ENCODE measurements at regions not wholly inside any gene's neighbourhood (a gene's known extent, or its start where the extent isn't known, plus 50 kb on each side); places are given as distances from the start of the nearest gene placed in this dataset.

DNA sequence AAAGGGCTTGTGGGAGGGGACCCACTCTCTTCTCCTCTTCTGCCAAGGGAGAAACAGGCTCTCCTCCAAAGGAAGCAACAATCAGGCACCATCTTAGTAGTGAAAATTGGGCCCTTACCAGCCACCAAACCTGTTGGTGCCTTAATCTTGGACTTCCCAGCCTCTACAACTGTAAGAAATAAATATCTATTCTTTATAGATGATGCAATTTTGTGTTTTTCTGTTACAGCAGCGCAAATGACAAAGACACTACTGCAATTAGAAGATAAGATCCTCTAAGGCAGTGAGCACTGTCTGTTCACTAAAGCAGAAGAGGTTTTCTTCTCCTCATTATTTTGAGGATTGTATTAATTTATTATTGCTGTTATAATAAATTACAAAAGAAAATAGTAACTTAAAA is 691.4 kb upstream of the CCDC179 start:
- no peak for DNase-seq (ENCODE audit: low read depth)
- H3K4me3 ChIP-seq (ENCODE audit: low read length) = no peak overlapping the region
- TF ChIP-seq, protein P1, sequence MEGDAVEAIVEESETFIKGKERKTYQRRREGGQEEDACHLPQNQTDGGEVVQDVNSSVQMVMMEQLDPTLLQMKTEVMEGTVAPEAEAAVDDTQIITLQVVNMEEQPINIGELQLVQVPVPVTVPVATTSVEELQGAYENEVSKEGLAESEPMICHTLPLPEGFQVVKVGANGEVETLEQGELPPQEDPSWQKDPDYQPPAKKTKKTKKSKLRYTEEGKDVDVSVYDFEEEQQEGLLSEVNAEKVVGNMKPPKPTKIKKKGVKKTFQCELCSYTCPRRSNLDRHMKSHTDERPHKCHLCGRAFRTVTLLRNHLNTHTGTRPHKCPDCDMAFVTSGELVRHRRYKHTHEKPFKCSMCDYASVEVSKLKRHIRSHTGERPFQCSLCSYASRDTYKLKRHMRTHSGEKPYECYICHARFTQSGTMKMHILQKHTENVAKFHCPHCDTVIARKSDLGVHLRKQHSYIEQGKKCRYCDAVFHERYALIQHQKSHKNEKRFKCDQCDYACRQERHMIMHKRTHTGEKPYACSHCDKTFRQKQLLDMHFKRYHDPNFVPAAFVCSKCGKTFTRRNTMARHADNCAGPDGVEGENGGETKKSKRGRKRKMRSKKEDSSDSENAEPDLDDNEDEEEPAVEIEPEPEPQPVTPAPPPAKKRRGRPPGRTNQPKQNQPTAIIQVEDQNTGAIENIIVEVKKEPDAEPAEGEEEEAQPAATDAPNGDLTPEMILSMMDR (conservative IDR thresholded peaks at IDR 0.05; ENCODE audit: low read depth, low read length) = no peak

DNA sequence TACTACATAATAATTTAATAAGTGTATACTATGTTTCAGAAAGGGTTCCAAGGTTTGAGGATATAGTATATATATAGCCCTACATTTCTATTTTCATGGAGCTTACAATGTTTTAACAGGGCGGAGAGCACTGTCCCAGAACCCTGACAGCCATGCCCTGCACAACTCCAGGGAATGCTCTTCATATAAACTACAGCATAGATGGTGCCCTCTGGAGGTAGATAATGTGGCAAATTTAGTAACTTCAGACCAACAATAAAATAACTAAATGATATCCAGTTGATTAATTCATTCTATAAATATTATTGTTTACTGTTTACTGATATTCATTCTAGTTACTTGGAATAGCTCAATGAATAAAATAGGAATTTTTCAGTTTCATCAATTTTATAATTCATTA is 693.7 kb upstream of the CCDC179 start:
- no peak for DNase-seq (ENCODE audit: low read depth)
- TF ChIP-seq, protein P1 (conservative IDR thresholded peaks at IDR 0.05; ENCODE audit: low read depth, low read length) = no peak
- H3K4me3 ChIP-seq (ENCODE audit: low read length) = no peak overlapping the region

DNA sequence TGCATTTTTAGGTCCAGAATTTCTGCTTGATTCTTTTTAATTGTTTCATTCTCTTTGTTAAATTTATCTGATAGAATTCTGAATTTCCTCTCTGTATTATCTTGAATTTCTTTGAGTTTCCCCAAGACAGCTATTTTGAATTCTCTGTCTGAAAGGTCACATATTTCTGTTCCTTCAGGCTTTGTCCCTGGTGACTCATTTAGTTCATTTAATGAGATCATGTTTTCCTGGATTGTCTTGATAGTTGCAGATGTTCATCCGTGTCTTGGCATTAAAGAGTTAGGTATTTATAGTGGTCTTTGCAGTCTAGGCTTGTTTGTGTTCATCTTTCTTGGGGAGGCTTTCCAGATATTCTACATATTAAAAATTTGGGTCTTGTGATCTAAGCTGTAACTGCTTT is 694.8 kb upstream of the CCDC179 start:
- DNase-seq (ENCODE audit: low read depth) = no peak
- no peak overlapping the region for H3K4me3 ChIP-seq (ENCODE audit: low read length)
- TF ChIP-seq, protein P1 (conservative IDR thresholded peaks at IDR 0.05; ENCODE audit: low read depth, low read length) = no peak

DNA sequence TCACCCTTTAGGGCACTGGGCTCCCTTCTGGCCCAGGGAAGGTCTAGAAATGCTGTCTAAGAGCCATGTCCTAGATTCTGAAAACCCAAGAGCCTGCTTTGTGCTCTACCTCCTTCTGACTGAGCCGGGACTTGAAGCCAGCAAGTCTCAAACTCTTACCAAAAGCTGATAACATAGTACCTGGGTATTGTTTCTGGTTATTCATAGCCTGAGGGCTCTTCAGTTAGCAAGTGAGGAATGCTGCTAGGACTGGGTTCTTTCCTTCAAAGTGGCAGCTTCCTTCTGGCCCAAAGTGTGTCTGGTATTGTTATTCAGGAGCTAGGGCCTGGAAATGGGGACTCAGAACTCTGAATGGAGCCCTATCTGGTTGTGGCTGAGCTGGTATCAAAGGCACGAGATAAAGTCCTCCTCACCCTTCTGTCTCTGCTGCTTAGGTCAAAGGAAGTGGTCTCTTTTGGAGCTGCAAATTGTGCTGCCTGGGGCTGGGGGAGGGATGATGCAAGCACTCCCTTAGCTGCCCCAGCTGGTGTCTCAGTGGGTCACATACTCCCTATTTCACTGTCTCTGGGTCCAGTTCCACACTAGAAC is 696.0 kb upstream of the CCDC179 start:
- TF ChIP-seq, protein P1 (conservative IDR thresholded peaks at IDR 0.05; ENCODE audit: low read depth, low read length) = no peak
- DNase-seq (ENCODE audit: low read depth) = no peak
- H3K4me3 ChIP-seq (ENCODE audit: low read length) = no peak overlapping the region

DNA sequence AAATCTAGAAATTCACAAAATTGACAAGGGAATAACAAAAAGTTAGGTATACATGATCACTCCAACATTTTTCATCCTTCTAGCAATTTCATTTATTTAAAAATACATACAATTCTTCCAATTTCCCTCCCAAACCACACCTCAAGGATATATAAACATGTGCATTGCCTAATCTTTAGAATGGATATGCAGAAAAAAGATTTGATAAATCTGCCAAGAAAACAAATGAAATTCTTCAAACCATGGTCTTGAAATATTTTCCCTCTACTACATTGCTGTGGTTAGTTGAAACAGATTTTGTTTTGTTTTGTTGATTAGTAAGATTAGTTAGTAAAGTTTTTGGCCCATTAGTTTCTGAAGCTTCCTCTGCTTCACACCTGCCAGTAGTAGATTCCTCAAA is 703.3 kb upstream of the CCDC179 start:
- TF ChIP-seq, protein P1 (conservative IDR thresholded peaks at IDR 0.05; ENCODE audit: low read depth, low read length) = no peak
- DNase-seq (ENCODE audit: low read depth) = no peak
- H3K4me3 ChIP-seq (ENCODE audit: low read length) = no peak overlapping the region

DNA sequence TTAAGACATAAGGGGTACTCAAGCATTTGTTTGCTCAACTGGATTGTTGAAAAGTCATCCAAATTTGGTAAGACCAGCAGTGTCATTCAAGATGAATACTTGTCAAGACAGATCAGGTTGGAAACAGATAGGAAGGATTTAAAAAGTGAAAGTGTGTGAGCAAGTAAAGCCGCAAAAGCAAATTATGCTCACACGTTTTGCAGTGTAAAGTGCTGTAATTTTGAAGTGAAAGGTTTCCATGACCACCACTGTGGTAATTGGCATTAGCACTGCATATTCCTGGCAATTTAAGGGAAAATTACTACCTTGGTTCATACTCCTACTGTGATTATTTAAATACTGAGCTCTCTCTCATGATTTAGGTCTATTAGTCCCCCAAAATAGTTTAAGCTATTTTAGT is 704.1 kb upstream of the CCDC179 start:
- no peak overlapping the region for H3K4me3 ChIP-seq (ENCODE audit: low read length)
- TF ChIP-seq, protein P1 (conservative IDR thresholded peaks at IDR 0.05; ENCODE audit: low read depth, low read length) = no peak
- DNase-seq (ENCODE audit: low read depth) = no peak

DNA sequence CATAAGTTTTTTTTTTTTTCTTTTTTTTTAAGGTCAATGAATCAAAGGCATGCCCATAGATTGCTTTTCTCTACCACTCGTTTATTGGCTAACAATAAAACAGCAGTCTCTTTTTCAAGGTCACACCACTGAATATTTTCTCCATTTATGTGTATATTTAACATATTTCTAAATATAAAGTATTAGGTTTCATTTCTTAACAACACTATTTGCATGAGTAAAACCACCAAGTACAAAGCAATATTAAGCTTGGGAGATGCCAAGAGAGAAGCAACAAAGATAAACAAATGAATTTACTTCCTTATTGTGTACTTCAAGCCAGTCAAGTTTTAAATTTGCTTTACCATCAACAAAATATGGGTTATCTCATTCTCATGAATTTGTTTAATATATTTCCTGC is 708.9 kb upstream of the CCDC179 start:
- no peak for DNase-seq (ENCODE audit: low read depth)
- TF ChIP-seq, protein P1 (conservative IDR thresholded peaks at IDR 0.05; ENCODE audit: low read depth, low read length) = no peak

More for the DNA sequence above, 708.9 kb upstream of the CCDC179 start:
- H3K4me3 ChIP-seq (ENCODE audit: low read length) = no peak overlapping the region

Data from retinal pigment epithelial cell (primary cell).